ENCODE measurements at regions not wholly inside any gene's neighbourhood (a gene's known extent, or its start where the extent isn't known, plus 50 kb on each side); places are given as distances from the start of the nearest gene placed in this dataset.
A peak's percentile ranks its signal among the peaks of the same experiment; 100 is the strongest.

GRCh38 chr13:74084375-74084935 lies 49.7 kb downstream of the KLF12 start:
- DNase-seq (ENCODE audit: low spot score) = no peak

- DNase-seq (ENCODE audit: low spot score) = no peak
Measured at GRCh38 chr13:74082741-74083160, 51.5 kb downstream of the KLF12 start.

- no peak for DNase-seq (ENCODE audit: low spot score)
Measured at GRCh38 chr13:74080762-74081161, 53.4 kb downstream of the KLF12 start.

GRCh38 chr13:74077792-74078191 lies 56.4 kb downstream of the KLF12 start:
- DNase-seq (ENCODE audit: low spot score) = no peak

GRCh38 chr13:74077375-74077774 lies 56.8 kb downstream of the KLF12 start:
- DNase-seq (ENCODE audit: low spot score) = no peak

- no peak for DNase-seq (ENCODE audit: low spot score)
Measured at GRCh38 chr13:74074723-74075122, 59.5 kb downstream of the KLF12 start.

GRCh38 chr13:74073274-74073673 lies 60.9 kb downstream of the KLF12 start:
- no peak for DNase-seq (ENCODE audit: low spot score)

- DNase-seq (ENCODE audit: low spot score) = no peak
Measured at GRCh38 chr13:74070513-74070912, 63.7 kb downstream of the KLF12 start.

GRCh38 chr13:74070065-74070464 lies 64.1 kb downstream of the KLF12 start:
- DNase-seq (ENCODE audit: low spot score) = no peak

GRCh38 chr13:74068471-74068870 lies 65.7 kb downstream of the KLF12 start:
- DNase-seq (ENCODE audit: low spot score) = no peak

GRCh38 chr13:74067818-74068217 lies 66.4 kb downstream of the KLF12 start:
- no peak for DNase-seq (ENCODE audit: low spot score)

GRCh38 chr13:74066937-74067336 lies 67.3 kb downstream of the KLF12 start:
- no peak for DNase-seq (ENCODE audit: low spot score)

GRCh38 chr13:74064805-74065312 lies 69.3 kb downstream of the KLF12 start:
- DNase-seq (ENCODE audit: low spot score) = peak; percentile 8

- no peak for DNase-seq (ENCODE audit: low spot score)
Measured at GRCh38 chr13:74063533-74064100, 70.6 kb downstream of the KLF12 start.

- DNase-seq (ENCODE audit: low spot score) = no peak
Measured at GRCh38 chr13:74062933-74063332, 71.3 kb downstream of the KLF12 start.

GRCh38 chr13:74061926-74062595 lies 72.1 kb downstream of the KLF12 start:
- no peak for DNase-seq (ENCODE audit: low spot score)

GRCh38 chr13:74056801-74057542 lies 77.2 kb downstream of the KLF12 start:
- DNase-seq (ENCODE audit: low spot score) = no peak

- DNase-seq (ENCODE audit: low spot score) = no peak
Measured at GRCh38 chr13:74052402-74052928, 81.7 kb downstream of the KLF12 start.

- no peak for DNase-seq (ENCODE audit: low spot score)
Measured at GRCh38 chr13:74048756-74049155, 85.4 kb downstream of the KLF12 start.

- DNase-seq (ENCODE audit: low spot score) = no peak
Measured at GRCh38 chr13:74047931-74048600, 86.1 kb downstream of the KLF12 start.

GRCh38 chr13:74046431-74046830 lies 87.8 kb downstream of the KLF12 start:
- DNase-seq (ENCODE audit: low spot score) = no peak

GRCh38 chr13:74045583-74045982 lies 88.6 kb downstream of the KLF12 start:
- no peak for DNase-seq (ENCODE audit: low spot score)
